Naive thymus-derived CD4-positive, alpha-beta T cell (primary cell): ENCODE measurements at regions not wholly inside any gene's neighbourhood (a gene's known extent, or its start where the extent isn't known, plus 50 kb on each side); places are given as distances from the start of the nearest gene placed in this dataset.

Source experiments
- ATAC-seq: fragments of 150-1000 bp; cut with Tn5 transposase; 2 replicates; pipeline ENCODE4 v1.10.0; 2021; ENCODE audit warnings: mild to moderate bottlenecking, moderate library complexity
- CTCF ChIA-PET: fragments of 350-600 bp; sonication (Branson Sonifier 250); formaldehyde crosslinking; loops from one replicate; lab custom pipeline; 2021; ENCODE audit warnings: antibody characterized with exemption; lab: Charles Lee
- POLR2A ChIA-PET: fragments of 350-600 bp; sonication (Branson Sonifier 250); formaldehyde crosslinking; loops from one replicate; lab custom pipeline; 2021; ENCODE audit warnings: antibody characterized with exemption, inconsistent platforms; lab: Charles Lee
- DNase-seq, 9 donors: peaks; one replicate each; pipeline versions ENCODE4 v3.0.0 to v3.0.0-alpha.2; 2020 to 2022; ENCODE audit warnings: mixed read lengths in 1 of 9
- H3K27ac ChIP-seq: one replicate; pipeline ENCODE4 v1.7.0; 2013; ENCODE audit warnings: mild to moderate bottlenecking, low read depth, low read length, moderate library complexity
- H3K27me3 ChIP-seq, 2 donors: one replicate each; pipeline ENCODE4 v1.7.0; 2013; ENCODE audit warnings: low read length in 2 of 2, mild to moderate bottlenecking in 2 of 2, moderate library complexity in 2 of 2; ENCODE audit not compliant: control insufficient read depth in 2 of 2, insufficient read depth in 2 of 2
- H3K36me3 ChIP-seq, 3 experiments: 1 replicate in 2 of 3; 2 replicates in 1 of 3; pipeline ENCODE4 v1.7.0; 2013; ENCODE audit warnings: low read length in 3 of 3, mild to moderate bottlenecking in 3 of 3, moderate library complexity in 1 of 3; ENCODE audit not compliant: insufficient read depth in 3 of 3, control insufficient read depth in 2 of 3
- H3K4me1 ChIP-seq, 2 donors: one replicate each; pipeline ENCODE4 v1.7.0; 2013; ENCODE audit warnings: low read length in 2 of 2, mild to moderate bottlenecking in 2 of 2, moderate library complexity in 1 of 2; ENCODE audit not compliant: control insufficient read depth in 2 of 2, insufficient read depth in 2 of 2
- H3K4me3 ChIP-seq: 2 replicates; pipeline ENCODE4 v1.7.0; 2013; ENCODE audit warnings: mild to moderate bottlenecking, low read length
- H3K9me3 ChIP-seq, 3 experiments: 1 replicate in 2 of 3; 2 replicates in 1 of 3; pipeline ENCODE4 v1.7.0; 2013; ENCODE audit warnings: low read length in 3 of 3; ENCODE audit not compliant: control insufficient read depth in 2 of 3
- H3K27ac Mint-ChIP-seq, 9 donors: one replicate each; pipeline ENCODE4 v1.8.0; 2020 to 2022; ENCODE audit warnings: mixed read lengths in 9 of 9, mild to moderate bottlenecking in 8 of 9, moderate library complexity in 5 of 9, inconsistent platforms in 2 of 9
- H3K27me3 Mint-ChIP-seq, 5 donors: one replicate each; pipeline ENCODE4 v1.8.0; 2021 to 2022; ENCODE audit warnings: mixed read lengths in 5 of 5, mild to moderate bottlenecking in 1 of 5
- H3K36me3 Mint-ChIP-seq, 5 donors: one replicate each; pipeline ENCODE4 v1.8.0; 2020 to 2022; ENCODE audit warnings: mixed read lengths in 5 of 5, mild to moderate bottlenecking in 3 of 5, inconsistent platforms in 1 of 5
- H3K4me1 Mint-ChIP-seq, 7 donors: one replicate each; pipeline ENCODE4 v1.8.0; 2020 to 2022; ENCODE audit warnings: mixed read lengths in 7 of 7, mild to moderate bottlenecking in 3 of 7, inconsistent platforms in 1 of 7
- H3K4me3 Mint-ChIP-seq, 10 donors: one replicate each; pipeline ENCODE4 v1.8.0; 2020 to 2022; ENCODE audit warnings: mild to moderate bottlenecking in 10 of 10, mixed read lengths in 10 of 10, moderate library complexity in 6 of 10, inconsistent platforms in 2 of 10
- H3K9me3 Mint-ChIP-seq, 11 donors: one replicate each; pipeline ENCODE4 v1.8.0; 2020 to 2022; ENCODE audit warnings: mixed read lengths in 11 of 11, mild to moderate bottlenecking in 4 of 11, inconsistent platforms in 1 of 11, moderate library complexity in 1 of 11
- intact Hi-C, 2 donors: fragments of 100-400 bp; cut with micrococcal nuclease; formaldehyde crosslinking; loops; one replicate each; pipeline ENCODE4 v1.15.1; 2023

DNA sequence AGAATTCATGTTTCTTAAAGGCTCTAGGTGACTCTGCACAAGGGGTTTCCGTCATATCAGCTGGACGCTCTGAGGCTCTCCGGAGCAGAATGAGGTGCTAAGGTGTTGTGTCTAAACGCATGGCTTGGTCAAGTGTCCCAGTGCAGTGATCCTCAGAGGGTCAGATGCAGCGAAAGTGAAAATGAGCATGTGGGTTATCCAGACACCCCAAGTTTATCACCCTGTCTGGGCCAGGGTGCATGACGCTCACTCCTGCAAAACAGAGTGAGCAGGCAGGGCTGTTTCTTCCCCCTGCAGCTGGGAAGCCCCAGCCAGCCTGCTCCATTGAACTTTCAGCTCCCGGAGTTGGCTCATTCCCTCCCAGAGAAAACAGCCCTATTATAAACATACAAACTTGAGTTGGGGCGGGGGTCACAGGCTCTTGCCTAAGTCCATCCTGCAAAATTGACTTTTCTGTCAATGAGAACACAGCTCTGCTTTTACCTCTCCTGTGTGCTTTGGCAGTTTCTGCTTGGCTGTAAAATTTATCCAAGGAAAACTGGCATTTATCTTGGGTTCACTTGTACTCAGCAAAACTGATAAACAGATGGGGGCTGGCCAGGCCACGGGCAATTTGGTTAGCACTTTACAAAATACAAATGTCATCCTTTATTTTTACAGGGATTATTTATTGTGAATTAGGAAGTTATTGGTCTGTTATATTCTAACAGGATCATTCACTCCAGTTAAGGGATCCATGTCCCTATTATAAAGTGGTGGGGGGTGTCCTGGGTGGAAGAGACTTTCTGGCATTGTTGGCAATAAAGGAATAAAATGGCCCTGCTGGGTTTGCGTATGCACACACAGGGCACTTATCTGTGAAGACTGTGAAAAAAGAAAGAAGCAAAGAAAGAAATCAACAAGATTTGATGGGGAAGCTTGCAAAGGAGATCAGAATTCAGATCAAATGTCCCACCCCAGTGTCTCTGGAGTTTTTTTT, 154.9 kb downstream of the FOXA2 start:
- no peaks in the 10 kb centered on the region for H3K36me3 Mint-ChIP-seq
- CTCF ChIA-PET: no interaction called here

DNA sequence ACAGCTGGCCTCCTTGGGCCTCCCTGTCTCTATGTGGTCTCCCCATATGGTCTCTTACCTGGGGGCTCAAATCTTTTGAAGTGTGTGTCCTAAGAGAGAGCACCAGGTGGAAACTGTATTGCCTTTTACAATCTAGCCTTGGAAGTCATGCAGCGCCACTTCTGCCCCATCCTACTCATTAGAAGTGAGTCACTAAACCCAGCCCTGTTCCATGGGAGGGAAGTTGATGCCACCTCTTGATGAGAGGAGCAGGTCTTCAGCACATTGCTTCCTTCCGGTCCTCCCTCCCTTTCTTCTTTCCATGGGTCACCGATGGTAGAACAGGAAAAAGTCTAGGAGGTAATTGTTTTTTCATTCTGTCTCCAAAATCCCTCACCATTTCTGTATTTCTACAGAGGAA, 156.3 kb downstream of the FOXA2 start:
- Mint-ChIP-seq H3K4me3 (no peak overlapping the region), H3K36me3 (no peaks in the 10 kb centered on the region), H3K27ac (no peak overlapping the region), H3K9me3 (peaks cover 0 to 7% (median 1%) of the 10 kb centered on the region in 11 donors), H3K27me3 (peaks cover 0 to 7% (median 0%) of the 10 kb centered on the region in 5 donors), H3K4me1 (peaks cover 0 to 1% (median 0%) of the 10 kb centered on the region in 7 donors)
- Histone ChIP-seq H3K27me3 (no peaks in the 10 kb centered on the region), H3K4me1 (no peaks in the 10 kb centered on the region), H3K36me3 (no peaks in the 10 kb centered on the region), H3K4me3 (no peak overlapping the region), H3K27ac (no peak overlapping the region), H3K9me3 (no peaks in the 10 kb centered on the region)
- intact Hi-C loops: no loop called here
- no peak for ATAC-seq
- DNase-seq: no peak
- CTCF ChIA-PET: no interaction called here
- POLR2A ChIA-PET: no interaction called here

More for the DNA sequence above, 154.9 kb downstream of the FOXA2 start:
- Mint-ChIP-seq H3K27me3 (peaks cover 0 to 7% (median 0%) of the 10 kb centered on the region in 5 donors), H3K4me3 (no peak overlapping the region), H3K27ac (no peak overlapping the region), H3K4me1 (peaks cover 0 to 1% (median 0%) of the 10 kb centered on the region in 7 donors), H3K9me3 (peaks cover 0 to 5% (median 0%) of the 10 kb centered on the region in 11 donors)
- no peak overlapping the region for H3K27ac ChIP-seq
- no peak for ATAC-seq
- H3K4me3 ChIP-seq: no peak overlapping the region
- no peaks in the 10 kb centered on the region for H3K4me1 ChIP-seq
- no peaks in the 10 kb centered on the region for H3K9me3 ChIP-seq
- POLR2A ChIA-PET: no interaction called here
- DNase-seq: no peak
- intact Hi-C loops: no loop called here
- H3K27me3 ChIP-seq: no peaks in the 10 kb centered on the region
- no peaks in the 10 kb centered on the region for H3K36me3 ChIP-seq

DNA sequence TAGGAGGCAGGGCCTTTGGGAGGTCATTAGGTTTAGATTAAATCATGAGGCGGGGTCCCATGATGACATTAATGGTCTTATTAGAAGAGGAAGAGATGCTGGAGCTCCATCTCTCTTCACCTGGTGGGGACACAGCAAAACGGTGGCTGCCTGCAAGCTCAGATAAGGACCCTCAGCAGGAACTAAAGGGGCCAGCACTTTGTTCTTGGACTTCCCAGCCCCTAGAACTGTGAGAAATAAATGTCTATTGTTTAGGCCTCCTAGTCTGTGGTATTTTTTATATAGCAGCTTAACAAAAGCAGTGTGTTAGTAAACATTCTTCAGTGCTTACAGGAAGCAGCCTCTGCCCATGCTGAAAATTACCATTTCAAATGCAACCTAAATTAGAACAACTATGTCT, 157.6 kb downstream of the FOXA2 start:
- no peak overlapping the region for H3K4me3 ChIP-seq
- Mint-ChIP-seq H3K27me3 (peaks cover 0 to 7% (median 3%) of the 10 kb centered on the region in 5 donors), H3K9me3 (peaks cover 0 to 7% (median 1%) of the 10 kb centered on the region in 11 donors), H3K27ac (no peak overlapping the region), H3K4me3 (no peak overlapping the region), H3K4me1 (no peaks in the 10 kb centered on the region), H3K36me3 (peaks cover 0 to 3% (median 0%) of the 10 kb centered on the region in 5 donors)
- no peak overlapping the region for H3K27ac ChIP-seq
- H3K4me1 ChIP-seq: no peaks in the 10 kb centered on the region
- H3K27me3 ChIP-seq: no peaks in the 10 kb centered on the region
- no peaks in the 10 kb centered on the region for H3K9me3 ChIP-seq
- no peak for ATAC-seq
- POLR2A ChIA-PET: no interaction called here
- no peak for DNase-seq
- CTCF ChIA-PET: no interaction called here
- no peaks in the 10 kb centered on the region for H3K36me3 ChIP-seq
- intact Hi-C loops: no loop called here

DNA sequence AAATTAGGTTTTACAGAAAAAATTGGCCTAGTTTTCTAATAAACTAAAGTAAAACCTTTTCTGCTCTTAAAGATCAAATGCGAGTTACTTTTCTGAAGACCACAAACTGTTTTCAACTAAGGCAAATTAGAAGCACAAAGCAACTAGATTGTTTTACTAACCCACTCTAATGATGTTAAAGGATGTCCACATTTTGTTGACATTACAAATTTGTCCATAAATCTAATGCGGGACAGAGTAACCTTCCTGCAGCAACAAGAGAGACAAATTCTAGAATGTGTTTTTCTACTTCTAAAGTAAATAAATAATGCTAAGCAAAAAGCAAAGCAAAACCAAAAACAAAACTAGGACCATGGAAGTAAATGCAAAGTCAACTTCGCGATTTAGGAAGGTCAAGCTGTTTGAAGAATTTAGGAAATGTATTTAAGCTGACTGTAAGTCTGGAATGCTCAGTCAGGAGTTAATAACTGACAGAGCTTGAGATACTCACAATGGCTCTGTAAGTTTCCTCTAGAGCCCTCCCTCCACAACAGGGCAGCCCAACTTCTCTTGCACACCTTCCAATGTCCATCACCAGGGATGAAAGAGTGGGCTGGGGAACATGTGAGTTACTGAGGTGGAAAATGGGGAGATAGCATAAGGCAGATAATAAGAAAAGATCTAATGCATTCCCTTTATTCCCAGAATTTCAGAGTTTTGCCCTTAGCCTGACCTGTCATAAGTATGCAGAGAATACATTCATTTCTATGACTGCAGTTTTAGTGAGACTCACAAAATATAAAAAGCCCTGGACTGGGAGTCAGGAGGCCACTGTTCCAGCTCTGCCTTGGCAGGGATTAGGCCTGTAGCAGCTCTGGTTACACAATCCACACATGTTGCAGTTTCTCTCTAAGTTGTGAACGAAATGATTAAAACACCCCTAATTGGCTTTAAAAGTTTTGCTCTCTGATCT, 158.8 kb downstream of the FOXA2 start:
- ATAC-seq (no peak), DNase-seq (no peak)
- Mint-ChIP-seq H3K36me3 (peaks cover 0 to 3% (median 0%) of the 10 kb centered on the region in 5 donors), H3K4me3 (no peak overlapping the region), H3K27ac (no peak overlapping the region), H3K27me3 (peaks cover 0 to 12% (median 3%) of the 10 kb centered on the region in 5 donors), H3K4me1 (no peaks in the 10 kb centered on the region), H3K9me3 (peaks cover 0 to 10% (median 1%) of the 10 kb centered on the region in 11 donors)
- Histone ChIP-seq H3K9me3 (no peaks in the 10 kb centered on the region), H3K27me3 (no peaks in the 10 kb centered on the region), H3K4me1 (no peaks in the 10 kb centered on the region), H3K4me3 (no peak overlapping the region), H3K27ac (no peak overlapping the region), H3K36me3 (no peaks in the 10 kb centered on the region)
- ChIA-PET POLR2A (no interaction called here), CTCF (no interaction called here)
- intact Hi-C loops: no loop called here

DNA sequence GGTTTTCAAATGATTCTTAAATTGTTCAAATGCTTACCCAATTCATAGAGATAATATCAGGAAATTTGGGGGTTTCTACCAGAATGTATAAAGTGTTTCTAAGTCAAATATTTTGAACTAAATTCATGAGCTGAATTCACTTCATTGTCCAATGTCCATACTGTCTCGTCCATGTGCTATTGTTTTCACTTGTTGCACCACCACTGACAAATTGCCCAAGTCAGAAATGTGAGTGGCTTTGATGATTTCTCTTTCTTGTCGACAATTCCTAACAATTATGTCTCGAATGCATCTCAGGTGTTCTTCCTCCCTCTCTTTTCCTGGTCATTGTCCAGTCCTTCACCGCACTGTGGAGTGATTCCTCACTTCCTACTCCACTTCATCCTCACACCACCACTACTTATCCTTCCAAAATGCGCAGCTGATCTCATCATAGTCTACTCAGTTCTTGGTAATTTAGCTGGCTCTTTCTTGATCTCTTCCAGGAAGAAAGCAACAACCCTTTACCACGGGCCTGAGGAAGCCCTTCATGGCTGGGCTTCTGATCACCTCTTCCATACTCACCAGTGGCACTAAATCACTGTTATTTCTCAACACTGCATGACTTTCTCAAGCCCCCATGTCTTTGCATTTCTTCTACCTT, 161.1 kb downstream of the FOXA2 start:
- Mint-ChIP-seq H3K36me3 (peaks cover 0 to 3% (median 0%) of the 10 kb centered on the region in 5 donors), H3K9me3 (peaks cover 0 to 9% (median 1%) of the 10 kb centered on the region in 11 donors), H3K27ac (no peak overlapping the region), H3K27me3 (peaks cover 0 to 8% (median 0%) of the 10 kb centered on the region in 5 donors), H3K4me1 (no peaks in the 10 kb centered on the region), H3K4me3 (no peak overlapping the region)
- Histone ChIP-seq H3K27ac (no peak overlapping the region), H3K27me3 (no peaks in the 10 kb centered on the region), H3K36me3 (no peaks in the 10 kb centered on the region), H3K4me3 (no peak overlapping the region), H3K9me3 (no peaks in the 10 kb centered on the region), H3K4me1 (no peaks in the 10 kb centered on the region)
- POLR2A ChIA-PET: no interaction called here
- CTCF ChIA-PET: no interaction called here
- intact Hi-C loops: no loop called here
- DNase-seq (no peak), ATAC-seq (no peak)

DNA sequence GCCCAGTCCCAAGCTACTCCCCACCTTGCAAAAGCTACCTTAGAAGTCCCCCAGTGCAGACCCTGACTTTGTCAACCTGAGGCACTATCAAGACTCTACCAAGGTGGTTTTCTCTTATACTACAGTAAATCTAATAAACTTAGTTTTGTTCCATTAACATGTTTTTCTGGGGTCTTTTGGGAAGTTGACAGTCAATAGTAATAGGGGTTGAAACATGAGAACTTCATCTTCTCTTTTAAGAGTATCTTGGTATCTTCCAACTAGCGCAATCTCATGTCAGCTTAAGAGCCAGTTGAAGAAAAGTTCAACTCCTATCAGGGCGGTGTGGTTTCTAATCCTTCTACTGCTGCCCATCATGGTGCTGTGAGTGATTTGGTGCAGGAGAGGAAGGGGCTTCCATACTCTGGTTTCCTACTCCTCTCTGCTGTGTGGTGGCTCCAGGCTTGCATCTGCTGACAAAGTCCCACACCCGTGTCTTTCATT, 164.2 kb downstream of the FOXA2 start:
- no peaks in the 10 kb centered on the region for H3K4me1 ChIP-seq
- H3K27ac Mint-ChIP-seq: no peak overlapping the region
- no peaks in the 10 kb centered on the region for H3K4me1 Mint-ChIP-seq
- H3K27me3 ChIP-seq: no peaks in the 10 kb centered on the region
- POLR2A ChIA-PET: no interaction called here
- peaks cover 0 to 13% (median 0%) of the 10 kb centered on the region in 11 donors for H3K9me3 Mint-ChIP-seq
- H3K27me3 Mint-ChIP-seq: peaks cover 0 to 8% (median 0%) of the 10 kb centered on the region in 5 donors
- no peak overlapping the region for H3K27ac ChIP-seq
- intact Hi-C loops: no loop called here
- no peak for ATAC-seq
- H3K4me3 ChIP-seq: no peak overlapping the region
- no peak for DNase-seq
- peaks cover 0 to 3% (median 0%) of the 10 kb centered on the region in 5 donors for H3K36me3 Mint-ChIP-seq
- CTCF ChIA-PET: no interaction called here
- H3K4me3 Mint-ChIP-seq: no peak overlapping the region
- H3K36me3 ChIP-seq: no peaks in the 10 kb centered on the region
- H3K9me3 ChIP-seq: no peaks in the 10 kb centered on the region
